Activated CD8-positive, alpha-beta T cell treated with anti-CD3 and anti-CD28 coated beads, Interleukin-2, amount 10 ng/mL, durations not matched to agents 7 days and 5 days (primary cell): ENCODE measurements at regions not wholly inside any gene's neighbourhood (a gene's known extent, or its start where the extent isn't known, plus 50 kb on each side); places are given as distances from the start of the nearest gene placed in this dataset.

ENCODE experiments used
- ATAC-seq: fragments of 150-1000 bp; cut with Tn5 transposase; one replicate; pipeline ENCODE4 v1.10.0; 2021; ENCODE audit warnings: moderate library complexity
- CTCF ChIA-PET: fragments of 350-600 bp; sonication (Branson Sonifier 250); formaldehyde crosslinking; loops from one replicate; lab custom pipeline; 2021; ENCODE audit warnings: antibody characterized with exemption; lab: Charles Lee
- POLR2A ChIA-PET: fragments of 350-600 bp; sonication (Branson Sonifier 250); formaldehyde crosslinking; loops from one replicate; lab custom pipeline; 2021; ENCODE audit warnings: antibody characterized with exemption; lab: Charles Lee
- DNase-seq: peaks from one replicate; pipeline ENCODE4 v3.0.0-alpha.2; 2020
- H3K27ac Mint-ChIP-seq: one replicate; pipeline ENCODE4 v1.8.0; 2021; ENCODE audit warnings: mild to moderate bottlenecking, mixed read lengths
- H3K27me3 Mint-ChIP-seq: one replicate; pipeline ENCODE4 v1.8.0; 2021; ENCODE audit warnings: low read depth, mixed read lengths
- H3K36me3 Mint-ChIP-seq: one replicate; pipeline ENCODE4 v1.8.0; 2021; ENCODE audit warnings: low read depth, mixed read lengths
- H3K4me1 Mint-ChIP-seq: one replicate; pipeline ENCODE4 v1.8.0; 2021; ENCODE audit warnings: low read depth, mixed read lengths
- H3K4me3 Mint-ChIP-seq: one replicate; pipeline ENCODE4 v1.8.0; 2021; ENCODE audit warnings: mild to moderate bottlenecking, mixed read lengths
- H3K9me3 Mint-ChIP-seq: one replicate; pipeline ENCODE4 v1.8.0; 2022; ENCODE audit warnings: mixed read lengths; ENCODE audit not compliant: insufficient read depth

- peaks cover 6% of the 10 kb centered on the region for H3K9me3 Mint-ChIP-seq
- no peak for DNase-seq
- H3K4me1 Mint-ChIP-seq: no peaks in the 10 kb centered on the region
- ATAC-seq: no peak
- no peaks in the 10 kb centered on the region for H3K36me3 Mint-ChIP-seq
- no peak overlapping the region for H3K4me3 Mint-ChIP-seq
- POLR2A ChIA-PET: no interaction called here
- no peaks in the 10 kb centered on the region for H3K27me3 Mint-ChIP-seq
- CTCF ChIA-PET: no interaction called here
- H3K27ac Mint-ChIP-seq: no peak overlapping the region
Measured at GRCh38 chr3:157637866-157638265, 134.7 kb upstream of the VEPH1 start.

GRCh38 chr3:157633241-157633640, 130.0 kb upstream of the VEPH1 start:
- Mint-ChIP-seq H3K4me1 (no peaks in the 10 kb centered on the region), H3K27me3 (peaks cover 2% of the 10 kb centered on the region), H3K9me3 (peaks cover 6% of the 10 kb centered on the region), H3K36me3 (no peaks in the 10 kb centered on the region), H3K27ac (no peak overlapping the region), H3K4me3 (no peak overlapping the region)
- ChIA-PET POLR2A (no interaction called here), CTCF (no interaction called here)
- DNase-seq: no peak
- ATAC-seq: no peak

GRCh38 chr3:157632075-157632474, 128.9 kb upstream of the VEPH1 start:
- ChIA-PET CTCF (no interaction called here), POLR2A (no interaction called here)
- Mint-ChIP-seq H3K27me3 (peaks cover 2% of the 10 kb centered on the region), H3K36me3 (no peaks in the 10 kb centered on the region), H3K27ac (no peak overlapping the region), H3K9me3 (no peaks in the 10 kb centered on the region), H3K4me3 (no peak overlapping the region), H3K4me1 (no peaks in the 10 kb centered on the region)
- DNase-seq (no peak), ATAC-seq (no peak)

GRCh38 chr3:157631478-157631877, 128.3 kb upstream of the VEPH1 start:
- Mint-ChIP-seq H3K27ac (no peak overlapping the region), H3K36me3 (no peaks in the 10 kb centered on the region), H3K27me3 (peaks cover 2% of the 10 kb centered on the region), H3K9me3 (no peaks in the 10 kb centered on the region), H3K4me1 (no peaks in the 10 kb centered on the region), H3K4me3 (no peak overlapping the region)
- ATAC-seq (no peak), DNase-seq (no peak)
- CTCF ChIA-PET: no interaction called here
- POLR2A ChIA-PET: no interaction called here

GRCh38 chr3:157626817-157627216, 123.6 kb upstream of the VEPH1 start:
- Mint-ChIP-seq H3K4me3 (no peak overlapping the region), H3K9me3 (no peaks in the 10 kb centered on the region), H3K27ac (no peak overlapping the region), H3K36me3 (no peaks in the 10 kb centered on the region), H3K27me3 (no peaks in the 10 kb centered on the region), H3K4me1 (no peaks in the 10 kb centered on the region)
- ChIA-PET CTCF (no interaction called here), POLR2A (no interaction called here)
- DNase-seq: no peak
- no peak for ATAC-seq

GRCh38 chr3:157624801-157625200, 121.6 kb upstream of the VEPH1 start:
- Mint-ChIP-seq H3K4me3 (no peak overlapping the region), H3K27ac (no peak overlapping the region), H3K36me3 (no peaks in the 10 kb centered on the region), H3K4me1 (no peaks in the 10 kb centered on the region), H3K9me3 (no peaks in the 10 kb centered on the region), H3K27me3 (no peaks in the 10 kb centered on the region)
- ChIA-PET CTCF (interaction anchor here (1.0 kb wide), 1 partner anchor 18 kb away, joined by 3 read pairs; no protein-coding TSS in a partner anchor), POLR2A (no interaction called here)
- ATAC-seq: no peak
- DNase-seq: no peak

- H3K9me3 Mint-ChIP-seq: no peaks in the 10 kb centered on the region
- no peaks in the 10 kb centered on the region for H3K36me3 Mint-ChIP-seq
- ChIA-PET CTCF (no interaction called here), POLR2A (no interaction called here)
- H3K27me3 Mint-ChIP-seq: no peaks in the 10 kb centered on the region
- ATAC-seq: no peak
- DNase-seq: no peak
- H3K27ac Mint-ChIP-seq: no peak overlapping the region
- no peak overlapping the region for H3K4me3 Mint-ChIP-seq
- H3K4me1 Mint-ChIP-seq: no peaks in the 10 kb centered on the region
Measured at GRCh38 chr3:157618886-157619285, 115.7 kb upstream of the VEPH1 start.

- Mint-ChIP-seq H3K4me1 (no peaks in the 10 kb centered on the region), H3K36me3 (no peaks in the 10 kb centered on the region), H3K27me3 (no peaks in the 10 kb centered on the region), H3K9me3 (no peaks in the 10 kb centered on the region), H3K4me3 (no peak overlapping the region), H3K27ac (no peak overlapping the region)
- ChIA-PET CTCF (interaction anchor here (4.0 kb wide), 1 partner anchor 12 kb away, joined by 20 read pairs; no protein-coding TSS in a partner anchor), POLR2A (interaction anchor here (0.7 kb wide), 1 partner anchor 905 kb away, joined by 3 read pairs; no protein-coding TSS in a partner anchor)
- ATAC-seq (peak; percentile 53), DNase-seq (no peak)
Measured at GRCh38 chr3:157618075-157618760, 115.0 kb upstream of the VEPH1 start.

GRCh38 chr3:157614896-157615295, 111.7 kb upstream of the VEPH1 start:
- Mint-ChIP-seq H3K27me3 (no peaks in the 10 kb centered on the region), H3K9me3 (no peaks in the 10 kb centered on the region), H3K4me3 (no peak overlapping the region), H3K4me1 (peaks cover 1% of the 10 kb centered on the region), H3K36me3 (no peaks in the 10 kb centered on the region), H3K27ac (no peak overlapping the region)
- DNase-seq (no peak), ATAC-seq (no peak)
- ChIA-PET CTCF (interaction anchor here (4.0 kb wide), 1 partner anchor 8 kb away, joined by 20 read pairs; no protein-coding TSS in a partner anchor), POLR2A (no interaction called here)

- Mint-ChIP-seq H3K36me3 (no peaks in the 10 kb centered on the region), H3K27ac (no peak overlapping the region), H3K9me3 (no peaks in the 10 kb centered on the region), H3K4me1 (peaks cover 3% of the 10 kb centered on the region), H3K27me3 (peaks cover 2% of the 10 kb centered on the region), H3K4me3 (no peak overlapping the region)
- DNase-seq (no peak), ATAC-seq (no peak)
- ChIA-PET CTCF (interaction anchor here (1.4 kb wide), 1 partner anchor 823 kb away, joined by 3 read pairs; no protein-coding TSS in a partner anchor), POLR2A (interaction anchor here (0.6 kb wide), 1 partner anchor 1017 kb away, joined by 3 read pairs; no protein-coding TSS in a partner anchor)
Measured at GRCh38 chr3:157611536-157612076, 108.4 kb upstream of the VEPH1 start.

GRCh38 chr3:157610876-157611535, 107.8 kb upstream of the VEPH1 start:
- CTCF ChIA-PET: interaction anchor here (1.4 kb wide), 1 partner anchor 824 kb away, joined by 3 read pairs; no protein-coding TSS in a partner anchor

More at GRCh38 chr3:157610876-157611535, 107.8 kb upstream of the VEPH1 start:
- DNase-seq (no peak), ATAC-seq (no peak)
- POLR2A ChIA-PET: interaction anchor here (0.6 kb wide), 1 partner anchor 1017 kb away, joined by 3 read pairs; no protein-coding TSS in a partner anchor
- peaks cover 4% of the 10 kb centered on the region for H3K27me3 Mint-ChIP-seq
- H3K27ac Mint-ChIP-seq: no peak overlapping the region
- no peaks in the 10 kb centered on the region for H3K36me3 Mint-ChIP-seq
- H3K4me1 Mint-ChIP-seq: peaks cover 4% of the 10 kb centered on the region
- no peak overlapping the region for H3K4me3 Mint-ChIP-seq
- H3K9me3 Mint-ChIP-seq: no peaks in the 10 kb centered on the region
